Left hindlimb (tissue), 1 donor: ENCODE measurements at regions not wholly inside any gene's neighbourhood (a gene's known extent, or its start where the extent isn't known, plus 50 kb on each side); places are given as distances from the start of the nearest gene placed in this dataset.

ENCODE experiments used
- DNase-seq: peaks from one replicate; pipeline ENCODE4 v3.0.0-alpha.2; 2018

GRCh38 chr17:79415909-79416308, 194.9 kb downstream of the RBFOX3 start:
- no peak for DNase-seq

- no peak for DNase-seq
Observed at GRCh38 chr17:79415365-79415764, 195.5 kb downstream of the RBFOX3 start.

- no peak for DNase-seq
Observed at GRCh38 chr17:79414793-79415211, 196.0 kb downstream of the RBFOX3 start.

GRCh38 chr17:79414063-79414792, 196.6 kb downstream of the RBFOX3 start:
- DNase-seq: no peak

- no peak for DNase-seq
Observed at GRCh38 chr17:79413611-79414010, 197.2 kb downstream of the RBFOX3 start.

GRCh38 chr17:79412886-79413390, 197.9 kb downstream of the RBFOX3 start:
- no peak for DNase-seq

- no peak for DNase-seq
Observed at GRCh38 chr17:79412110-79412509, 198.7 kb downstream of the RBFOX3 start.

- no peak for DNase-seq
Observed at GRCh38 chr17:79411419-79411818, 199.4 kb downstream of the RBFOX3 start.

- DNase-seq: no peak
Observed at GRCh38 chr17:79410681-79411080, 200.2 kb downstream of the RBFOX3 start.

GRCh38 chr17:79408251-79408650, 202.6 kb downstream of the RBFOX3 start:
- no peak for DNase-seq

- DNase-seq: no peak
Observed at GRCh38 chr17:79407385-79407784, 203.5 kb downstream of the RBFOX3 start.

- DNase-seq: no peak
Observed at GRCh38 chr17:79406316-79406715, 204.5 kb downstream of the RBFOX3 start.

GRCh38 chr17:79405823-79406222, 205.0 kb downstream of the RBFOX3 start:
- no peak for DNase-seq

- no peak for DNase-seq
Observed at GRCh38 chr17:79404136-79404911, 206.5 kb downstream of the RBFOX3 start.

GRCh38 chr17:79401704-79402674, 208.9 kb downstream of the RBFOX3 start:
- DNase-seq: no peak

- DNase-seq: peak; percentile 83
Observed at GRCh38 chr17:79400989-79401703, 209.7 kb downstream of the RBFOX3 start.

GRCh38 chr17:79399610-79400144, 211.2 kb downstream of the RBFOX3 start:
- DNase-seq: no peak

GRCh38 chr17:79398441-79398840, 212.4 kb downstream of the RBFOX3 start:
- DNase-seq: no peak

- DNase-seq: no peak
Observed at GRCh38 chr17:79396696-79397095, 214.2 kb downstream of the RBFOX3 start.

GRCh38 chr17:79395545-79395944, 215.3 kb downstream of the RBFOX3 start:
- DNase-seq: no peak

- DNase-seq: no peak
Observed at GRCh38 chr17:79395066-79395465, 215.8 kb downstream of the RBFOX3 start.
